IMR-90 (cell line): ENCODE measurements at regions not wholly inside any gene's neighbourhood (a gene's known extent, or its start where the extent isn't known, plus 50 kb on each side); places are given as distances from the start of the nearest gene placed in this dataset.

Experiments
- ATAC-seq: fragments of 200-7000 bp; cut with Tn5 transposase; 2 replicates; pipeline ENCODE4 v1.9.1; 2020; ENCODE audit warnings: low read depth, mild to moderate bottlenecking, moderate library complexity
- BruUV-seq: library from RNA; stranded (reverse); fragments of 400-500 nt; replicated peaks from 2 replicates; lab custom pipeline; 2021; lab: Mats Ljungman, UMichigan
- CTCF ChIA-PET: fragments of 300-600 bp; formaldehyde crosslinking; extraction: SDS; loops from one replicate; lab custom pipeline; 2021; ENCODE audit warnings: antibody characterized with exemption; lab: Yijun Ruan, JAX
- POLR2A ChIA-PET: fragments of 300-600 bp; sonication (Branson Sonifier 250); formaldehyde crosslinking; loops from one replicate; lab custom pipeline; 2022; ENCODE audit warnings: antibody characterized with exemption; ENCODE audit not compliant: unreplicated experiment; lab: Charles Lee
- DNase-seq: peaks from one replicate; pipeline ENCODE4 v3.0.0; 2013
- H2AFZ ChIP-seq: replicated peaks from 2 replicates; pipeline ENCODE3; 2013; ENCODE audit warnings: low read length, mild to moderate bottlenecking; ENCODE audit not compliant: poor library complexity
- H2AK5ac ChIP-seq: 2 replicates; pipeline ENCODE4 v1.6.1; 2013; ENCODE audit warnings: low read depth, low read length, inconsistent platforms
- H2AK9ac ChIP-seq: replicated peaks from 2 replicates; pipeline ENCODE3; 2013; ENCODE audit warnings: mild to moderate bottlenecking, low read depth, low read length, moderate library complexity; ENCODE audit not compliant: poor library complexity
- H2BK120ac ChIP-seq: 2 replicates; pipeline ENCODE4 v1.6.1; 2013; ENCODE audit warnings: low read depth, low read length, inconsistent platforms
- H2BK15ac ChIP-seq: 3 replicates; pipeline ENCODE4 v1.6.1; 2013; ENCODE audit warnings: low read depth, low read length, inconsistent platforms
- H2BK20ac ChIP-seq: 2 replicates; pipeline ENCODE4 v1.6.1; 2013; ENCODE audit warnings: low read depth, mild to moderate bottlenecking, inconsistent platforms, low read length, moderate library complexity
- H2BK5ac ChIP-seq: 2 replicates; pipeline ENCODE4 v1.6.1; 2013; ENCODE audit warnings: mild to moderate bottlenecking, low read depth, low read length, inconsistent platforms; ENCODE audit not compliant: poor library complexity, severe bottlenecking
- H3K14ac ChIP-seq: replicated peaks from 2 replicates; pipeline ENCODE4 v1.6.1; 2013; ENCODE audit warnings: low read depth, low read length, inconsistent platforms
- H3K18ac ChIP-seq: 2 replicates; pipeline ENCODE4 v1.6.1; 2013; ENCODE audit warnings: low read depth, low read length, control low read depth
- H3K23ac ChIP-seq: 2 replicates; pipeline ENCODE4 v1.6.1; 2013; ENCODE audit warnings: low read depth, low read length, inconsistent platforms
- H3K27ac ChIP-seq: 2 replicates; pipeline ENCODE4 v1.5.1; 2013; ENCODE audit warnings: mild to moderate bottlenecking, control low read depth, low read length; ENCODE audit not compliant: insufficient read depth
- H3K27me3 ChIP-seq: 2 replicates; pipeline ENCODE4 v1.6.1; 2013; ENCODE audit warnings: low read length; ENCODE audit not compliant: control insufficient read depth, insufficient read depth
- H3K36me3 ChIP-seq: 2 replicates; pipeline ENCODE4 v1.6.1; 2013; ENCODE audit warnings: low read length, mixed read lengths; ENCODE audit not compliant: control insufficient read depth, insufficient read depth
- H3K4ac ChIP-seq: 2 replicates; pipeline ENCODE4 v1.6.1; 2013; ENCODE audit warnings: low read depth, low read length, inconsistent platforms
- H3K4me1 ChIP-seq: 2 replicates; pipeline ENCODE4 v1.6.1; 2013; ENCODE audit warnings: low read length, mixed read lengths; ENCODE audit not compliant: control insufficient read depth, insufficient read depth
- H3K4me2 ChIP-seq: 2 replicates; pipeline ENCODE4 v1.6.1; 2013; ENCODE audit warnings: low read depth, mild to moderate bottlenecking, control low read depth, low read length, moderate library complexity
- H3K4me3 ChIP-seq: 2 replicates; pipeline ENCODE4 v1.5.1; 2013; ENCODE audit warnings: low read depth, mild to moderate bottlenecking, control low read depth, low read length, moderate library complexity; ENCODE audit not compliant: insufficient read depth
- H3K56ac ChIP-seq: 2 replicates; pipeline ENCODE4 v1.6.1; 2013; ENCODE audit warnings: low read length, inconsistent platforms; ENCODE audit not compliant: insufficient read depth; ENCODE audit errors: extremely low read depth
- H3K79me1 ChIP-seq, 2 experiments: 2 replicates each; pipeline ENCODE4 v1.6.1; 2013; ENCODE audit warnings: low read length in 2 of 2, inconsistent platforms in 1 of 2, low read depth in 1 of 2
- H3K9ac ChIP-seq: 2 replicates; pipeline ENCODE4 v1.6.1; 2013; ENCODE audit warnings: low read depth, low read length, control low read depth
- H3K9me1 ChIP-seq: 2 replicates; pipeline ENCODE4 v1.6.1; 2013; ENCODE audit warnings: low read length, inconsistent platforms; ENCODE audit not compliant: insufficient read depth
- H3K9me3 ChIP-seq: 2 replicates; pipeline ENCODE4 v1.6.1; 2013; ENCODE audit warnings: low read length; ENCODE audit not compliant: control insufficient read depth, insufficient read depth
- H4K20me1 ChIP-seq: 2 replicates; pipeline ENCODE4 v1.6.1; 2013; ENCODE audit warnings: low read length, inconsistent platforms; ENCODE audit not compliant: insufficient read depth
- H4K5ac ChIP-seq: 2 replicates; pipeline ENCODE4 v1.6.1; 2013; ENCODE audit warnings: mild to moderate bottlenecking, low read depth, low read length, control low read depth
- H4K8ac ChIP-seq, 2 experiments: 2 replicates each; pipeline ENCODE4 v1.6.1; 2013; ENCODE audit warnings: low read depth in 2 of 2, low read length in 2 of 2, control low read depth in 1 of 2, inconsistent platforms in 1 of 2
- H4K91ac ChIP-seq: 2 replicates; pipeline ENCODE4 v1.6.1; 2013; ENCODE audit warnings: low read depth, low read length, inconsistent platforms; ENCODE audit not compliant: insufficient read depth
- BHLHE40 ChIP-seq: fragments of 150-350 bp; IDR thresholded peaks from 2 replicates; pipeline ENCODE4 v1.6.1; 2016; ENCODE audit warnings: mild to moderate bottlenecking, low read depth, low read length
- CEBPB ChIP-seq: IDR thresholded peaks from 2 replicates; pipeline ENCODE4 v1.6.1; 2012; ENCODE audit warnings: low read depth, low read length, improper control_type of control experiment
- CHD1 ChIP-seq: IDR thresholded peaks from 2 replicates; pipeline ENCODE4 v1.6.1; 2012; ENCODE audit warnings: low read depth, low read length, improper control_type of control experiment
- CTCF ChIP-seq: conservative IDR thresholded peaks from 2 replicates; pipeline ENCODE4 v1.5.1; 2012; ENCODE audit warnings: mild to moderate bottlenecking, low read depth, low read length, improper control_type of control experiment
- FOS ChIP-seq: fragments of 150-350 bp; IDR thresholded peaks from 2 replicates; pipeline ENCODE4 v1.6.1; 2016; ENCODE audit warnings: low read depth, low read length
- MAFK ChIP-seq: IDR thresholded peaks from 2 replicates; pipeline ENCODE4 v1.6.1; 2012; ENCODE audit warnings: low read depth, low read length, improper control_type of control experiment
- MXI1 ChIP-seq: IDR thresholded peaks from 2 replicates; pipeline ENCODE4 v1.6.1; 2012; ENCODE audit warnings: low read depth, mild to moderate bottlenecking, low read length, moderate library complexity, borderline replicate concordance
- POLR2A ChIP-seq: IDR thresholded peaks from 2 replicates; pipeline ENCODE4 v1.6.1; 2012; ENCODE audit warnings: mild to moderate bottlenecking, low read depth, low read length
- RAD21 ChIP-seq: IDR thresholded peaks from 2 replicates; pipeline ENCODE4 v1.6.1; 2012; ENCODE audit warnings: low read length, improper control_type of control experiment
- RCOR1 ChIP-seq: IDR thresholded peaks from 2 replicates; pipeline ENCODE4 v1.6.1; 2012; ENCODE audit warnings: mild to moderate bottlenecking, low read length, improper control_type of control experiment; ENCODE audit not compliant: insufficient replicate concordance
- RFX5 ChIP-seq: IDR thresholded peaks from 2 replicates; pipeline ENCODE4 v1.8.0; 2012; ENCODE audit warnings: low read depth, mild to moderate bottlenecking, low read length, moderate library complexity
- SMC3 ChIP-seq: fragments of 150-350 bp; IDR thresholded peaks from 2 replicates; pipeline ENCODE4 v1.6.1; 2016; ENCODE audit warnings: low read depth, mild to moderate bottlenecking, antibody characterized with exemption, low read length, moderate library complexity
- USF2 ChIP-seq: fragments of 150-350 bp; IDR thresholded peaks from 2 replicates; pipeline ENCODE4 v1.6.1; 2017; ENCODE audit warnings: mild to moderate bottlenecking, antibody characterized with exemption, low read length, low read depth
- WGBS, 2 experiments: methylation state at CpG; one replicate each; pipeline versions ENCODE4 v1.1.5 to v1.1.7; 2013; ENCODE audit warnings: missing lambda C conversion rate in 2 of 2; ENCODE audit not compliant: insufficient read length in 1 of 2; ENCODE audit errors: extremely low coverage in 2 of 2; 5-methylcytosine and 5-hydroxymethylcytosine counted together
- dilution Hi-C: fragments of 300-500 bp; cut with HindIII; formaldehyde crosslinking; loops from one replicate; pipeline ENCODE4 v1.14.3; 2018; ENCODE audit warnings: low sequenced_read_pairs; ENCODE audit not compliant: unreplicated experiment
- in situ Hi-C: fragments of 300-500 bp; cut with MboI; formaldehyde crosslinking; loops from 3 replicates; pipeline ENCODE4 v1.14.3; 2019; ENCODE audit warnings: low sequenced_read_pairs, inconsistent platforms, mixed read lengths
- intact Hi-C: fragments of 100-400 bp; cut with micrococcal nuclease; formaldehyde crosslinking; loops from 2 replicates; pipeline ENCODE4 v1.10.0; 2022

- DNase-seq = no peak
- CTCF ChIA-PET = no interaction called here
- intact Hi-C loops = no loop called here
- Histone ChIP-seq H2AK5ac (no peak overlapping the region), H2AK9ac (no peak overlapping the region), H2BK20ac (no peak overlapping the region), H3K23ac (no peak overlapping the region), H3K27me3 (no peaks in the 10 kb centered on the region), H2BK15ac (no peak overlapping the region), H4K91ac (no peak overlapping the region), H3K36me3 (no peaks in the 10 kb centered on the region), H3K27ac (no peak overlapping the region), H4K8ac (no peak overlapping the region), H3K4me2 (no peak overlapping the region), H4K5ac (no peak overlapping the region), H2BK120ac (no peak overlapping the region), H4K20me1 (no peaks in the 10 kb centered on the region), H3K9me1 (no peaks in the 10 kb centered on the region), H3K18ac (no peak overlapping the region), H3K79me1 (no peaks in the 10 kb centered on the region), H2BK5ac (no peak overlapping the region), H2AFZ (no peak overlapping the region), H3K14ac (no peak overlapping the region), H3K4me1 (no peaks in the 10 kb centered on the region), H3K4ac (no peak overlapping the region), H3K56ac (no peak overlapping the region), H3K9me3 (peaks cover 8% of the 10 kb centered on the region), H3K4me3 (no peak overlapping the region), H3K9ac (no peak overlapping the region)
- dilution Hi-C loops = no loop called here
- no peak for ATAC-seq
- POLR2A ChIA-PET = no interaction called here
- no TSS peak for BruUV-seq
- TF ChIP-seq POLR2A (no peak), CTCF (no peak), USF2 (no peak), CHD1 (no peak), BHLHE40 (no peak), RFX5 (no peak), CEBPB (no peak), MAFK (no peak), RAD21 (no peak), MXI1 (no peak), SMC3 (no peak), RCOR1 (no peak), FOS (no peak)
- WGBS, 2 experiments = 60% methylated on average over 1 of the region's 6 CpGs; no CpG with 5 or more reads in 1 of the 2 experiments
- in situ Hi-C loops = no loop called here
Measured at GRCh38 chr1:181906631-181907030, 154.9 kb downstream of the ZNF648 start.
